ENCODE measurements at regions not wholly inside any gene's neighbourhood (a gene's known extent, or its start where the extent isn't known, plus 50 kb on each side); places are given as distances from the start of the nearest gene placed in this dataset.

GRCh38 chr4:77310931-77311330, 153.9 kb downstream of the CCNG2 start:
- Mint-ChIP-seq H3K27me3 (no peaks in the 10 kb centered on the region), H3K27ac (ENCODE audit: low read depth) (no peak overlapping the region), H3K4me1 (no peaks in the 10 kb centered on the region), H3K36me3 (ENCODE audit: insufficient read depth) (no peaks in the 10 kb centered on the region), H3K4me3 (no peak overlapping the region), H3K9me3 (no peaks in the 10 kb centered on the region)
- DNase-seq (ENCODE audit: low spot score in 2 of 2): no peak
- no peak for ATAC-seq (replicated peaks; ENCODE audit: extremely low read depth, poor library complexity, severe bottlenecking)

- H3K27me3 Mint-ChIP-seq: peaks cover 11% of the 10 kb centered on the region
- ATAC-seq (replicated peaks; ENCODE audit: extremely low read depth, poor library complexity, severe bottlenecking): no peak
- no peak overlapping the region for H3K27ac Mint-ChIP-seq (ENCODE audit: low read depth)
- H3K36me3 Mint-ChIP-seq (ENCODE audit: insufficient read depth): no peaks in the 10 kb centered on the region
- H3K9me3 Mint-ChIP-seq: peaks cover 11% of the 10 kb centered on the region
- no peaks in the 10 kb centered on the region for H3K4me1 Mint-ChIP-seq
- H3K4me3 Mint-ChIP-seq: no peak overlapping the region
- DNase-seq (ENCODE audit: low spot score in 2 of 2): no peak
These were observed 157.7 kb downstream of the CCNG2 start for GRCh38 chr4:77314697-77315096.

GRCh38 chr4:77327151-77327550, 170.1 kb downstream of the CCNG2 start:
- Mint-ChIP-seq H3K36me3 (ENCODE audit: insufficient read depth) (peaks cover 2% of the 10 kb centered on the region), H3K4me3 (no peak overlapping the region), H3K9me3 (peaks cover 5% of the 10 kb centered on the region), H3K4me1 (no peaks in the 10 kb centered on the region), H3K27me3 (peaks cover 74% of the 10 kb centered on the region), H3K27ac (ENCODE audit: low read depth) (no peak overlapping the region)
- ATAC-seq (replicated peaks; ENCODE audit: extremely low read depth, poor library complexity, severe bottlenecking) (no peak), DNase-seq (ENCODE audit: low spot score in 2 of 2) (no peak)

- H3K4me3 Mint-ChIP-seq: no peak overlapping the region
- H3K9me3 Mint-ChIP-seq: peaks cover 15% of the 10 kb centered on the region
These were observed 175.8 kb downstream of the CCNG2 start for GRCh38 chr4:77332696-77333270.

GRCh38 chr4:77336411-77337142, 179.6 kb downstream of the CCNG2 start:
- ATAC-seq (replicated peaks; ENCODE audit: extremely low read depth, poor library complexity, severe bottlenecking) (no peak), DNase-seq (ENCODE audit: low spot score in 2 of 2) (no peak)
- Mint-ChIP-seq H3K4me3 (no peak overlapping the region), H3K27ac (ENCODE audit: low read depth) (no peak overlapping the region), H3K4me1 (no peaks in the 10 kb centered on the region), H3K27me3 (peaks cover 28% of the 10 kb centered on the region), H3K36me3 (ENCODE audit: insufficient read depth) (no peaks in the 10 kb centered on the region), H3K9me3 (peaks cover 10% of the 10 kb centered on the region)

More at GRCh38 chr4:77332696-77333270, 175.8 kb downstream of the CCNG2 start:
- no peak for DNase-seq (ENCODE audit: low spot score in 2 of 2)
- peaks cover 25% of the 10 kb centered on the region for H3K27me3 Mint-ChIP-seq
- H3K4me1 Mint-ChIP-seq: no peaks in the 10 kb centered on the region
- ATAC-seq (replicated peaks; ENCODE audit: extremely low read depth, poor library complexity, severe bottlenecking): no peak
- no peak overlapping the region for H3K27ac Mint-ChIP-seq (ENCODE audit: low read depth)
- no peaks in the 10 kb centered on the region for H3K36me3 Mint-ChIP-seq (ENCODE audit: insufficient read depth)

GRCh38 chr4:77342170-77342810, 185.3 kb downstream of the CCNG2 start:
- no peak for DNase-seq (ENCODE audit: low spot score in 2 of 2)
- no peak overlapping the region for H3K27ac Mint-ChIP-seq (ENCODE audit: low read depth)

GRCh38 chr4:77344001-77344400, 187.0 kb downstream of the CCNG2 start:
- Mint-ChIP-seq H3K27me3 (peaks cover 49% of the 10 kb centered on the region), H3K27ac (ENCODE audit: low read depth) (no peak overlapping the region), H3K4me1 (no peaks in the 10 kb centered on the region), H3K36me3 (ENCODE audit: insufficient read depth) (peaks cover 2% of the 10 kb centered on the region), H3K9me3 (no peaks in the 10 kb centered on the region), H3K4me3 (no peak overlapping the region)
- DNase-seq (ENCODE audit: low spot score in 2 of 2) (no peak), ATAC-seq (replicated peaks; ENCODE audit: extremely low read depth, poor library complexity, severe bottlenecking) (no peak)

More at GRCh38 chr4:77342170-77342810, 185.3 kb downstream of the CCNG2 start:
- no peaks in the 10 kb centered on the region for H3K9me3 Mint-ChIP-seq
- ATAC-seq (replicated peaks; ENCODE audit: extremely low read depth, poor library complexity, severe bottlenecking): no peak
- no peaks in the 10 kb centered on the region for H3K4me1 Mint-ChIP-seq
- peaks cover 2% of the 10 kb centered on the region for H3K36me3 Mint-ChIP-seq (ENCODE audit: insufficient read depth)
- no peak overlapping the region for H3K4me3 Mint-ChIP-seq
- H3K27me3 Mint-ChIP-seq: peaks cover 54% of the 10 kb centered on the region

- Mint-ChIP-seq H3K4me3 (no peak overlapping the region), H3K36me3 (ENCODE audit: insufficient read depth) (peaks cover 2% of the 10 kb centered on the region), H3K4me1 (no peaks in the 10 kb centered on the region), H3K27ac (ENCODE audit: low read depth) (no peak overlapping the region), H3K27me3 (peaks cover 41% of the 10 kb centered on the region), H3K9me3 (no peaks in the 10 kb centered on the region)
- DNase-seq (ENCODE audit: low spot score in 2 of 2): no peak
- ATAC-seq (replicated peaks; ENCODE audit: extremely low read depth, poor library complexity, severe bottlenecking): no peak
These were observed 187.8 kb downstream of the CCNG2 start for GRCh38 chr4:77344784-77345183.

- Mint-ChIP-seq H3K4me3 (no peak overlapping the region), H3K27ac (ENCODE audit: low read depth) (no peak overlapping the region), H3K36me3 (ENCODE audit: insufficient read depth) (no peaks in the 10 kb centered on the region), H3K4me1 (no peaks in the 10 kb centered on the region), H3K27me3 (peaks cover 24% of the 10 kb centered on the region), H3K9me3 (no peaks in the 10 kb centered on the region)
- ATAC-seq (replicated peaks; ENCODE audit: extremely low read depth, poor library complexity, severe bottlenecking) (no peak), DNase-seq (ENCODE audit: low spot score in 2 of 2) (no peak)
These were observed 190.5 kb downstream of the CCNG2 start for GRCh38 chr4:77347351-77347966.

GRCh38 chr4:77348815-77349214, 191.8 kb downstream of the CCNG2 start:
- DNase-seq (ENCODE audit: low spot score in 2 of 2) (no peak), ATAC-seq (replicated peaks; ENCODE audit: extremely low read depth, poor library complexity, severe bottlenecking) (no peak)
- H3K36me3 Mint-ChIP-seq (ENCODE audit: insufficient read depth): no peaks in the 10 kb centered on the region
- no peak overlapping the region for H3K4me3 Mint-ChIP-seq
- H3K27ac Mint-ChIP-seq (ENCODE audit: low read depth): no peak overlapping the region
- peaks cover 24% of the 10 kb centered on the region for H3K27me3 Mint-ChIP-seq
- no peaks in the 10 kb centered on the region for H3K9me3 Mint-ChIP-seq
- H3K4me1 Mint-ChIP-seq: no peaks in the 10 kb centered on the region

GRCh38 chr4:77349364-77349763, 192.4 kb downstream of the CCNG2 start:
- Mint-ChIP-seq H3K4me1 (no peaks in the 10 kb centered on the region), H3K27me3 (peaks cover 24% of the 10 kb centered on the region), H3K27ac (ENCODE audit: low read depth) (no peak overlapping the region), H3K4me3 (no peak overlapping the region), H3K36me3 (ENCODE audit: insufficient read depth) (no peaks in the 10 kb centered on the region), H3K9me3 (no peaks in the 10 kb centered on the region)
- DNase-seq (ENCODE audit: low spot score in 2 of 2) (no peak), ATAC-seq (replicated peaks; ENCODE audit: extremely low read depth, poor library complexity, severe bottlenecking) (no peak)

GRCh38 chr4:77349796-77350195, 192.8 kb downstream of the CCNG2 start:
- DNase-seq (ENCODE audit: low spot score in 2 of 2) (no peak), ATAC-seq (replicated peaks; ENCODE audit: extremely low read depth, poor library complexity, severe bottlenecking) (no peak)
- H3K4me1 Mint-ChIP-seq: no peaks in the 10 kb centered on the region
- H3K9me3 Mint-ChIP-seq: no peaks in the 10 kb centered on the region
- no peak overlapping the region for H3K4me3 Mint-ChIP-seq
- H3K27me3 Mint-ChIP-seq: peaks cover 23% of the 10 kb centered on the region
- H3K27ac Mint-ChIP-seq (ENCODE audit: low read depth): no peak overlapping the region
- H3K36me3 Mint-ChIP-seq (ENCODE audit: insufficient read depth): no peaks in the 10 kb centered on the region
